SU-DHL-6 (cell line): ENCODE measurements at regions not wholly inside any gene's neighbourhood (a gene's known extent, or its start where the extent isn't known, plus 50 kb on each side); places are given as distances from the start of the nearest gene placed in this dataset.

Source experiments
- H2AFZ ChIP-seq: fragments of 200-600 bp; sonication (generic); 2 replicates; pipeline ENCODE4 v1.6.1; 2014; ENCODE audit warnings: low read depth, mild to moderate bottlenecking, moderate library complexity, mixed read lengths, antibody characterized with exemption, low read length; ENCODE audit not compliant: severe bottlenecking
- H3F3A ChIP-seq: fragments of 200-600 bp; shearing (Covaris generic); 2 replicates; pipeline ENCODE4 v1.6.0; 2016; ENCODE audit warnings: antibody characterized with exemption, mild to moderate bottlenecking; ENCODE audit not compliant: insufficient read depth
- H3K27ac ChIP-seq: fragments of 200-600 bp; sonication (generic); 2 replicates; pipeline ENCODE4 v1.5.1; 2016; ENCODE audit warnings: low read depth, mild to moderate bottlenecking, low read length, moderate library complexity, mixed read lengths
- H3K27me3 ChIP-seq: fragments of 200-600 bp; sonication (generic), shearing (Covaris generic); 2 replicates; pipeline ENCODE4 v1.6.0; 2014; ENCODE audit warnings: mild to moderate bottlenecking, low read length
- H3K36me3 ChIP-seq: fragments of 200-600 bp; sonication (generic); 2 replicates; pipeline ENCODE4 v1.6.1; 2014; ENCODE audit warnings: mild to moderate bottlenecking, low read length, mixed read lengths
- H3K4me2 ChIP-seq: fragments of 300-600, 200-600 bp; shearing (Covaris generic), sonication (generic); 2 replicates; pipeline ENCODE4 v1.6.0; 2014; ENCODE audit warnings: low read length, low read depth, mild to moderate bottlenecking; ENCODE audit not compliant: poor library complexity, severe bottlenecking
- H3K4me3 ChIP-seq: fragments of 200-600 bp; sonication (generic); 2 replicates; pipeline ENCODE4 v1.5.1; 2014; ENCODE audit warnings: antibody characterized with exemption, low read length, mild to moderate bottlenecking, mixed read lengths; ENCODE audit not compliant: insufficient read depth, poor library complexity, severe bottlenecking
- H3K79me2 ChIP-seq: fragments of 200-600 bp; sonication (generic); 2 replicates; pipeline ENCODE4 v1.6.1; 2014; ENCODE audit warnings: mild to moderate bottlenecking, low read length, moderate library complexity; ENCODE audit not compliant: insufficient read depth
- H3K9ac ChIP-seq: fragments of 200-600 bp; sonication (generic); 2 replicates; pipeline ENCODE4 v1.7.0; 2014; ENCODE audit warnings: mild to moderate bottlenecking, low read length
- H3K9me2 ChIP-seq: fragments of 200-600 bp; sonication (generic); replicated peaks from 2 replicates; pipeline ENCODE4 v1.6.1; 2014; ENCODE audit warnings: low read length; ENCODE audit not compliant: insufficient read depth
- H3K9me3 ChIP-seq: fragments of 200-600 bp; sonication (generic); 2 replicates; pipeline ENCODE4 v1.6.1; 2014; ENCODE audit warnings: low read length, mixed read lengths; ENCODE audit not compliant: insufficient read depth
- H4K20me1 ChIP-seq: fragments of 200-600 bp; sonication (generic); 2 replicates; pipeline ENCODE4 v1.6.1; 2014; ENCODE audit warnings: low read depth, mild to moderate bottlenecking, antibody characterized with exemption, low read length, moderate library complexity, mixed read lengths
- CTCF ChIP-seq: fragments of 200-600 bp; sonication (generic); IDR thresholded peaks from one replicate; pipeline ENCODE4 v1.5.1; 2017; ENCODE audit warnings: antibody characterized with exemption, mild to moderate bottlenecking, low read length, moderate library complexity; ENCODE audit not compliant: insufficient read depth, poor library complexity, severe bottlenecking
- EZH2phosphoT487 ChIP-seq: fragments of 200-600 bp; sonication (generic), shearing (Covaris generic); conservative IDR thresholded peaks from 2 replicates; pipeline ENCODE4 v1.6.1; 2018; ENCODE audit warnings: mild to moderate bottlenecking, antibody characterized with exemption, low read length, moderate library complexity, mixed read lengths

DNA sequence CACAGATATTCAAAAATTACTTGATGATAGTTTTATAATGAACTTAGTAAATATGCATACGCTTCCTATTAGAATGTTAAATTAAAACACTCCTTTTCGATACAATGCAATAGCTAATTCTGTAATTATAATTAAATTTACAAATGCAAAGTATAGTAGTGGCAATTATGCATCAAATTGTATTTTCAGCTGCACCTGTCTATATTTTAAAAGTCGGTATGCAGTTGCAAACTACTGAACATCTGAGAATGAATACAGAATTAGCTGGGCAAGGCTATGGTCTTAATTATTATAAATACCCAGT lies 110.4 kb upstream of the ARHGAP42 start:
- TF ChIP-seq CTCF: no peak
- TF ChIP-seq EZH2phosphoT487: no peak
- no peak overlapping the region for H3K27ac ChIP-seq

DNA sequence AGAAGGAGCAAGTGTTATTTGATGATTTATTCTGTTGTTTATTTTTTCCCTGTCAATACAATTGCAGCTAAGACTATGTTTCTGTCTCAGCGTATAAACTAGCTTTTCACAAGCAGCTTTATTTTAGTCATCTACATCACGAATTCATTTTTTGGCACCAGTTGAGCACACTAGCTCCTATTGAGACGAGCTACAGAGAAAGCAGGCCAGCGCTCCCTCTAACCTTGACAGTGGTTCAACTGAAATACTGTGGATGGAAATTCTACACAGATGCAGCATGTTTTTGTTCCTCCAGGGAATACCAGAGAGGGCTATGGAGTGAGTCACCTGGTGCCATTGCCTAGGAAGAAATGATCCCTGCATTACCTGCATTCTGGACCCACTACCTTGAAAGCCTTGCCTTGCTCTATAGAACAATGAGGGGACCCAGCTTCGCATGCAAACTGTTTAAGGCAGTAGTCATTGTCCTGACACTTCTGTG lies 108.2 kb upstream of the ARHGAP42 start:
- Histone ChIP-seq H3K9ac (no peak overlapping the region), H3K27ac (no peak overlapping the region), H3K4me2 (no peak overlapping the region), H4K20me1 (0 out of 2 replicates have a peak, but pooled peaks cover 2% of the 10 kb centered on the region), H3F3A (no peaks in the 10 kb centered on the region), H3K9me3 (no peaks in the 10 kb centered on the region), H3K27me3 (no peaks in the 10 kb centered on the region), H3K36me3 (no peaks in the 10 kb centered on the region), H3K4me3 (no peak overlapping the region), H3K79me2 (no peaks in the 10 kb centered on the region), H2AFZ (no peak overlapping the region), H3K9me2 (no peaks in the 10 kb centered on the region)
- TF ChIP-seq EZH2phosphoT487 (no peak), CTCF (no peak)

More for the DNA sequence above, 110.4 kb upstream of the ARHGAP42 start:
- H3K9me2 ChIP-seq: no peaks in the 10 kb centered on the region
- no peaks in the 10 kb centered on the region for H3K36me3 ChIP-seq
- H2AFZ ChIP-seq: no peak overlapping the region
- H3K9ac ChIP-seq: no peak overlapping the region
- 0 out of 2 replicates have a peak, but pooled peaks cover 2% of the 10 kb centered on the region for H4K20me1 ChIP-seq
- no peaks in the 10 kb centered on the region for H3K27me3 ChIP-seq
- no peaks in the 10 kb centered on the region for H3K9me3 ChIP-seq
- H3K4me2 ChIP-seq: no peak overlapping the region
- H3K79me2 ChIP-seq: no peaks in the 10 kb centered on the region
- no peak overlapping the region for H3K4me3 ChIP-seq
- no peaks in the 10 kb centered on the region for H3F3A ChIP-seq

DNA sequence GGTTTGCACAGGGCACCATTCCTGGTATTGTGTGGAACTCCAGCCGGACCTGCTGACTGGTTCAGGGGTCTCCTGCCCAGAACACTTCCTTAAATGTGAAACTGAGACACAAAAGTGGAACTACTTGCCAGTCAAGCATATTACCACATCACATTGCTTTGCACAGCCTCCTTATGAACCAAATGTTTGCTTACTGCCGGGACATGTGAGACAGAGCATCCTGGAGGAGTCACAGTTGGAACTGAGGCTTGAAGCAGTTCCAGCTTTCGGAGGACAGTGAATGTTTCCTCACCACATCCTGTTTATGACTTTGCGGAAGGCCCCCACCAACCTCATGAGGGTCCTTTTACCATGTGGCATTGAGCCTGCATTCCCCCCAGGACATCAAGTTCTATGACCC lies 105.8 kb upstream of the ARHGAP42 start:
- no peak overlapping the region for H3K9ac ChIP-seq
- no peaks in the 10 kb centered on the region for H3K27me3 ChIP-seq
- no peak overlapping the region for H3K4me2 ChIP-seq
- H3K9me3 ChIP-seq: no peaks in the 10 kb centered on the region
- TF ChIP-seq EZH2phosphoT487: no peak
- no peak for TF ChIP-seq CTCF
- no peaks in the 10 kb centered on the region for H4K20me1 ChIP-seq
- no peaks in the 10 kb centered on the region for H3K79me2 ChIP-seq
- H3K27ac ChIP-seq: no peak overlapping the region
- no peaks in the 10 kb centered on the region for H3F3A ChIP-seq
- H2AFZ ChIP-seq: no peak overlapping the region
- no peaks in the 10 kb centered on the region for H3K9me2 ChIP-seq
- no peaks in the 10 kb centered on the region for H3K36me3 ChIP-seq
- H3K4me3 ChIP-seq: no peak overlapping the region
